ENCODE measurements at regions not wholly inside any gene's neighbourhood (a gene's known extent, or its start where the extent isn't known, plus 50 kb on each side); places are given as distances from the start of the nearest gene placed in this dataset.

DNA sequence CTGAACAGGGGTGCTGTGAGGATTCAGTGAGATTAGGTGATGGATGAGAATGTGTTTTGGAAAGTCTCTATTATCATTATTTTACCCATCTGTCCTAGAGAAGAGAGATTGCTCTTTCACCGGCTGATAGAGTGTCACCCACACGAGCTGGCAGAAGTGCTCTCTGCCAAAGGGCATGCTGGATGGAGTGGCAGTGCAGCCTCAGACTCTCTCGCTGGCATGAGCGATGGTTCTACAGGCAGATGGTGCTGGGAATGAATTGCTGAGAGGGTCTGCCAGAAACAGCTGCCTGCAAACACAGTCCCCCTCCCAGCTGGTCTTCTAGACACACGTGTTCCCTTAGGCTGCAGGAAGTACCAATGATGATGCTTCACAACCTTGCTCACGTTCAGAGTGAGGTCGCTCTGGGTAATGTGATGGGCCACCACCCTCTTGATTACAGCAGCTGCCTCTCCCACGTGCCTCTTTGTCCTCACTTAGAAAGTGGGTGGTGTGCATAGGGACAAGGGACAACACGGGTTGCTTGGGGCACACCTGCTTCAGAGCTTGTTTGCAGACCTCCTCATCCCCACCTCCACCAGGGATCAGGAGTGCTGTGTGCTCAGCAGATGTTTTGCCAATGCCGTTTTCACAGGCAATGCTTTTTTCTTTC, 84.7 kb downstream of the FOXA2 start:
- TF ChIP-seq POLR2A (IDR thresholded peaks at IDR 0.05; ENCODE audit: extremely low read depth, insufficient read length) = no peak
- TF ChIP-seq, protein P1, sequence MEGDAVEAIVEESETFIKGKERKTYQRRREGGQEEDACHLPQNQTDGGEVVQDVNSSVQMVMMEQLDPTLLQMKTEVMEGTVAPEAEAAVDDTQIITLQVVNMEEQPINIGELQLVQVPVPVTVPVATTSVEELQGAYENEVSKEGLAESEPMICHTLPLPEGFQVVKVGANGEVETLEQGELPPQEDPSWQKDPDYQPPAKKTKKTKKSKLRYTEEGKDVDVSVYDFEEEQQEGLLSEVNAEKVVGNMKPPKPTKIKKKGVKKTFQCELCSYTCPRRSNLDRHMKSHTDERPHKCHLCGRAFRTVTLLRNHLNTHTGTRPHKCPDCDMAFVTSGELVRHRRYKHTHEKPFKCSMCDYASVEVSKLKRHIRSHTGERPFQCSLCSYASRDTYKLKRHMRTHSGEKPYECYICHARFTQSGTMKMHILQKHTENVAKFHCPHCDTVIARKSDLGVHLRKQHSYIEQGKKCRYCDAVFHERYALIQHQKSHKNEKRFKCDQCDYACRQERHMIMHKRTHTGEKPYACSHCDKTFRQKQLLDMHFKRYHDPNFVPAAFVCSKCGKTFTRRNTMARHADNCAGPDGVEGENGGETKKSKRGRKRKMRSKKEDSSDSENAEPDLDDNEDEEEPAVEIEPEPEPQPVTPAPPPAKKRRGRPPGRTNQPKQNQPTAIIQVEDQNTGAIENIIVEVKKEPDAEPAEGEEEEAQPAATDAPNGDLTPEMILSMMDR (IDR thresholded peaks at IDR 0.05; ENCODE audit: low read depth, low read length) = no peak
- no peak for TF ChIP-seq MAX (IDR thresholded peaks at IDR 0.05; ENCODE audit: low read depth, low read length)
- no peak for TF ChIP-seq MYC (IDR thresholded peaks at IDR 0.05; ENCODE audit: low read depth, low read length)

Data from NB4 (cell line).